Loucy (cell line): ENCODE measurements at regions not wholly inside any gene's neighbourhood (a gene's known extent, or its start where the extent isn't known, plus 50 kb on each side); places are given as distances from the start of the nearest gene placed in this dataset.

Experiments
- H2AFZ ChIP-seq: fragments of 200-600 bp; sonication (generic); 2 replicates; pipeline ENCODE4 v1.6.0; 2016; ENCODE audit warnings: antibody characterized with exemption, mild to moderate bottlenecking, low read length, moderate library complexity
- H3F3A ChIP-seq: fragments of 200-600 bp; 2 replicates; pipeline ENCODE4 v1.6.0; 2016; ENCODE audit warnings: antibody characterized with exemption, low read depth, mild to moderate bottlenecking
- H3K27me3 ChIP-seq: fragments of 200-600 bp; sonication (generic); 2 replicates; pipeline ENCODE4 v1.6.1; 2014; ENCODE audit warnings: low read length, mild to moderate bottlenecking; ENCODE audit not compliant: insufficient read depth, poor library complexity, severe bottlenecking
- H3K36me3 ChIP-seq: fragments of 200-600 bp; sonication (generic); 2 replicates; pipeline ENCODE4 v1.6.1; 2016; ENCODE audit warnings: low read length; ENCODE audit not compliant: insufficient read depth
- H3K4me1 ChIP-seq: fragments of 200-600 bp; sonication (generic); 2 replicates; pipeline ENCODE4 v1.5.1; 2014; ENCODE audit warnings: low read length, mild to moderate bottlenecking; ENCODE audit not compliant: insufficient read depth, poor library complexity, severe bottlenecking
- H3K4me2 ChIP-seq: fragments of 200-600 bp; sonication (generic); 2 replicates; pipeline ENCODE4 v1.6.0; 2014; ENCODE audit warnings: antibody characterized with exemption, low read length, low read depth, mild to moderate bottlenecking; ENCODE audit not compliant: poor library complexity, severe bottlenecking
- H3K4me3 ChIP-seq: fragments of 200-600 bp; sonication (generic); 2 replicates; pipeline ENCODE4 v1.5.1; 2014; ENCODE audit warnings: low read length, mild to moderate bottlenecking, mixed read lengths; ENCODE audit not compliant: poor library complexity, severe bottlenecking
- H3K79me2 ChIP-seq: fragments of 200-600 bp; sonication (generic); 2 replicates; pipeline ENCODE4 v1.6.1; 2014; ENCODE audit warnings: low read length; ENCODE audit not compliant: insufficient read depth
- H3K9ac ChIP-seq: fragments of 200-600 bp; sonication (generic); 2 replicates; pipeline ENCODE4 v1.6.0; 2014; ENCODE audit warnings: mild to moderate bottlenecking, low read depth, low read length, moderate library complexity; ENCODE audit not compliant: poor library complexity, severe bottlenecking
- H3K9me2 ChIP-seq: fragments of 200-600 bp; sonication (generic); replicated peaks from 2 replicates; pipeline ENCODE4 v1.6.1; 2016; ENCODE audit warnings: low read depth, low read length, mixed read lengths
- H3K9me3 ChIP-seq: fragments of 200-600 bp; sonication (generic); 2 replicates; pipeline ENCODE4 v1.6.1; 2014; ENCODE audit warnings: mild to moderate bottlenecking, antibody characterized with exemption, low read length, low read depth; ENCODE audit not compliant: insufficient read depth
- H4K20me1 ChIP-seq: fragments of 200-600 bp; sonication (generic); 2 replicates; pipeline ENCODE4 v1.6.0; 2014; ENCODE audit warnings: antibody characterized with exemption, low read length, mild to moderate bottlenecking; ENCODE audit not compliant: insufficient read depth, poor library complexity, severe bottlenecking
- EZH2phosphoT487 ChIP-seq: fragments of 200-600 bp; IDR thresholded peaks from 2 replicates; pipeline ENCODE4 v1.6.1; 2018; ENCODE audit warnings: antibody characterized with exemption, mild to moderate bottlenecking, moderate library complexity, borderline replicate concordance
- TF ChIP-seq, protein P1 (sequence below): fragments of 200-600 bp; sonication (generic); conservative IDR thresholded peaks from 2 replicates; pipeline ENCODE4 v1.5.1; 2014; ENCODE audit warnings: mild to moderate bottlenecking, antibody characterized with exemption, low read length

DNA sequence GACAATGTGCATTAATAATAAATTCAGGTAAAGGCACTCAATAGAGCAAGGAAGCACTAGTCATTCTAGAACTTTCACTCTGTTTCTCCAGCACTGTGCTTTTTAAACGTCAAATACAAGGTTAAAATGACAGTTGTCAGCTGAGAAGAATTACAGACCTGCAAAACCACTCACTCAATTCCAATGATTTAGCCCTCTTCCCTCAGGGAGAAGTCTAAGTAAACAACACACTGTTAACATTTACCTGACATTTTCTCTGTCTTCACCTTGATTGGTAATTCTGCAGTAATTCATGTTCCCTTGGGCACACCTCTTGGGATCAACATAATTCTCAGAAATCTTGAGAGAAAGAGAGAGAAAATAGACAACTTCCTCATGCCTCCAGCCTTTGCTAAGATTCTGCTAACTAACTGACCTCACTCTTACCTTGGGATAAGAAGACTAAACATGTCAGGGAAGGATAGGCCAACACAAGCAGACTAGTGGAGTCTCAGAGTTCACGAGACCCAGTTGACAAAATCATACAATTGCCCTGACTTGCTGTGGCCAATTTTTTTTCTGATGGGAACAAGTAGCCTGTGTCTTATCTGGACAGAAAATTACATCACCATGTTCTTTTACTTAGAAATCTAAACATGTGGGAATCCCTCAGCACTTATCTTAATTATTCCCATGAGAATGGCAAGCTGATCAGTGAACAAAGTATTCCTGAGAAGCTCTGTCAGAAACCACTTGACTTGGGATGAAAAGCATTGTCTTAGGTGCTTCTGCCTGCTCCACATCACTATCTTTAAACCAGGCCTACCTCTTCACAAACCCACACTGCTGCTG is 516.8 kb upstream of the FAT3 start:
- H3K27me3 ChIP-seq = no peaks in the 10 kb centered on the region

DNA sequence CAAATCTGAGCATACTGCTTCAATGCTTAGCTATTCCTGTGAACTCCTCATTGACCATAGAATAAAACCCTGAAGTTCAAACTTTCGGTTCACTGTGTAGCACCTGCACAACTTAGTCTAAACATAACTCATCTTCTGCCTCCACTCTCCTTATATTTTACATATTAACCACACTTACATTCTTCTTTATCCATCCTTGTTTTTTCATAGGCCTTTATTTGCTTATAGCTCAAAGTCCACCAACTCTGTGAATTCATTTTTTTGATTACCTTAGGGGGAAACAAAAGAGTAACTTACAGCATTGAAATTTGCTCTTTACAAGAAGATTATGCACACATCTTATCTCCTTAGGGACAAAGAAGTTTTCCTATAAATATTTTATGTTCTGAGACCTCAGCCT is 521.6 kb upstream of the FAT3 start:
- Histone ChIP-seq H3K4me2 (no peak overlapping the region), H3K36me3 (no peaks in the 10 kb centered on the region), H3K9me3 (no peaks in the 10 kb centered on the region), H4K20me1 (no peaks in the 10 kb centered on the region), H3K79me2 (no peaks in the 10 kb centered on the region), H3K9ac (no peak overlapping the region), H3K27me3 (no peaks in the 10 kb centered on the region), H3K4me1 (no peaks in the 10 kb centered on the region), H2AFZ (no peak overlapping the region), H3F3A (no peaks in the 10 kb centered on the region), H3K9me2 (no peaks in the 10 kb centered on the region), H3K4me3 (no peak overlapping the region)
- TF ChIP-seq, protein P1, sequence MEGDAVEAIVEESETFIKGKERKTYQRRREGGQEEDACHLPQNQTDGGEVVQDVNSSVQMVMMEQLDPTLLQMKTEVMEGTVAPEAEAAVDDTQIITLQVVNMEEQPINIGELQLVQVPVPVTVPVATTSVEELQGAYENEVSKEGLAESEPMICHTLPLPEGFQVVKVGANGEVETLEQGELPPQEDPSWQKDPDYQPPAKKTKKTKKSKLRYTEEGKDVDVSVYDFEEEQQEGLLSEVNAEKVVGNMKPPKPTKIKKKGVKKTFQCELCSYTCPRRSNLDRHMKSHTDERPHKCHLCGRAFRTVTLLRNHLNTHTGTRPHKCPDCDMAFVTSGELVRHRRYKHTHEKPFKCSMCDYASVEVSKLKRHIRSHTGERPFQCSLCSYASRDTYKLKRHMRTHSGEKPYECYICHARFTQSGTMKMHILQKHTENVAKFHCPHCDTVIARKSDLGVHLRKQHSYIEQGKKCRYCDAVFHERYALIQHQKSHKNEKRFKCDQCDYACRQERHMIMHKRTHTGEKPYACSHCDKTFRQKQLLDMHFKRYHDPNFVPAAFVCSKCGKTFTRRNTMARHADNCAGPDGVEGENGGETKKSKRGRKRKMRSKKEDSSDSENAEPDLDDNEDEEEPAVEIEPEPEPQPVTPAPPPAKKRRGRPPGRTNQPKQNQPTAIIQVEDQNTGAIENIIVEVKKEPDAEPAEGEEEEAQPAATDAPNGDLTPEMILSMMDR = no peak
- TF ChIP-seq EZH2phosphoT487 = no peak

More for the DNA sequence above, 516.8 kb upstream of the FAT3 start:
- Histone ChIP-seq H3K4me1 (no peaks in the 10 kb centered on the region), H2AFZ (no peak overlapping the region), H3K9ac (no peak overlapping the region), H3F3A (no peaks in the 10 kb centered on the region), H3K4me3 (no peak overlapping the region), H3K9me2 (no peaks in the 10 kb centered on the region), H3K9me3 (no peaks in the 10 kb centered on the region), H3K79me2 (no peaks in the 10 kb centered on the region), H4K20me1 (no peaks in the 10 kb centered on the region), H3K36me3 (no peaks in the 10 kb centered on the region), H3K4me2 (no peak overlapping the region)
- no peak for TF ChIP-seq EZH2phosphoT487
- TF ChIP-seq, protein P1 = no peak

DNA sequence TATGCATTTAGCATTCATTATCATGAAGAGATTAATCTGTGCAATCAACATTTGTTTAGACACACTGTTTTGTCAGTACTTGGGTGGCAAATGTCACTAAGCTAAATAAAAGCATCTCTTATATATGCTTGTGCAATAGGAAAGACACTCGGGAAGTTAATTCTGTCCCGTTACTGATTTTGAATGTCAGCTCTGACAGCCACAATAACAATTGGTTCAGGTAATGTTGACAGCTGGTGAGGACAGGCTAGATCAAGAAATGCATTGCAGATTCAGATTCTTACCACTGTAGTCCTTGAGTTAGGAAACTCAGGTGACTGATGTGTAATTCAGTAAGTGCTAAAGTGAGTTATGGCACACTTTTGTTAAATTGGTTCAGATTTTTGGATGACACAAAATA is 523.8 kb upstream of the FAT3 start:
- no peak overlapping the region for H3K4me3 ChIP-seq
- TF ChIP-seq EZH2phosphoT487 = no peak
- TF ChIP-seq, protein P1 = no peak

More for the DNA sequence above, 523.8 kb upstream of the FAT3 start:
- no peak overlapping the region for H2AFZ ChIP-seq
- H3K27me3 ChIP-seq = no peaks in the 10 kb centered on the region
- no peaks in the 10 kb centered on the region for H3K4me1 ChIP-seq
- no peaks in the 10 kb centered on the region for H3F3A ChIP-seq
- no peaks in the 10 kb centered on the region for H3K9me2 ChIP-seq
- H3K36me3 ChIP-seq = no peaks in the 10 kb centered on the region
- no peak overlapping the region for H3K9ac ChIP-seq
- no peaks in the 10 kb centered on the region for H3K9me3 ChIP-seq
- H4K20me1 ChIP-seq = no peaks in the 10 kb centered on the region
- H3K79me2 ChIP-seq = no peaks in the 10 kb centered on the region
- no peak overlapping the region for H3K4me2 ChIP-seq
